ENCODE measurements at regions not wholly inside any gene's neighbourhood (a gene's known extent, or its start where the extent isn't known, plus 50 kb on each side); places are given as distances from the start of the nearest gene placed in this dataset.

- no peak overlapping the region for H3K27ac Mint-ChIP-seq
- no peak for DNase-seq
- POLR2A ChIA-PET, result no interaction called here
- H3K36me3 Mint-ChIP-seq (ENCODE audit: low read depth), result no peaks in the 10 kb centered on the region
- H3K27me3 Mint-ChIP-seq, result no peaks in the 10 kb centered on the region
- CTCF ChIA-PET, result no interaction called here
- no peak overlapping the region for H3K4me3 Mint-ChIP-seq
- H3K4me1 Mint-ChIP-seq, result no peaks in the 10 kb centered on the region
- no peaks in the 10 kb centered on the region for H3K9me3 Mint-ChIP-seq
Observed at GRCh38 chr13:79691826-79692225, 210.9 kb downstream of the NDFIP2 start.

- Mint-ChIP-seq H3K27ac (no peak overlapping the region), H3K36me3 (ENCODE audit: low read depth) (no peaks in the 10 kb centered on the region), H3K9me3 (no peaks in the 10 kb centered on the region), H3K4me3 (no peak overlapping the region), H3K27me3 (no peaks in the 10 kb centered on the region), H3K4me1 (no peaks in the 10 kb centered on the region)
- ChIA-PET POLR2A (no interaction called here), CTCF (no interaction called here)
- no peak for DNase-seq
Observed at GRCh38 chr13:79688741-79689140, 207.8 kb downstream of the NDFIP2 start.

- CTCF ChIA-PET, result no interaction called here
- no peak for DNase-seq
- H3K27me3 Mint-ChIP-seq, result no peaks in the 10 kb centered on the region
- H3K27ac Mint-ChIP-seq, result no peak overlapping the region
- POLR2A ChIA-PET, result no interaction called here
- H3K9me3 Mint-ChIP-seq, result no peaks in the 10 kb centered on the region
- no peaks in the 10 kb centered on the region for H3K36me3 Mint-ChIP-seq (ENCODE audit: low read depth)
- no peak overlapping the region for H3K4me3 Mint-ChIP-seq
- H3K4me1 Mint-ChIP-seq, result no peaks in the 10 kb centered on the region
Observed at GRCh38 chr13:79686441-79686840, 205.5 kb downstream of the NDFIP2 start.

GRCh38 chr13:79684371-79684770, 203.4 kb downstream of the NDFIP2 start:
- Mint-ChIP-seq H3K27ac (no peak overlapping the region), H3K9me3 (no peaks in the 10 kb centered on the region)

GRCh38 chr13:79682164-79682563, 201.2 kb downstream of the NDFIP2 start:
- ChIA-PET POLR2A (no interaction called here), CTCF (no interaction called here)
- H3K27ac Mint-ChIP-seq, result no peak overlapping the region
- no peaks in the 10 kb centered on the region for H3K4me1 Mint-ChIP-seq
- H3K9me3 Mint-ChIP-seq, result no peaks in the 10 kb centered on the region
- H3K4me3 Mint-ChIP-seq, result no peak overlapping the region
- H3K36me3 Mint-ChIP-seq (ENCODE audit: low read depth), result no peaks in the 10 kb centered on the region
- H3K27me3 Mint-ChIP-seq, result peaks cover 3% of the 10 kb centered on the region
- DNase-seq, result no peak

More at GRCh38 chr13:79684371-79684770, 203.4 kb downstream of the NDFIP2 start:
- CTCF ChIA-PET, result no interaction called here
- H3K36me3 Mint-ChIP-seq (ENCODE audit: low read depth), result no peaks in the 10 kb centered on the region
- H3K27me3 Mint-ChIP-seq, result peaks cover under 1% of the 10 kb centered on the region
- POLR2A ChIA-PET, result no interaction called here
- H3K4me1 Mint-ChIP-seq, result no peaks in the 10 kb centered on the region
- H3K4me3 Mint-ChIP-seq, result no peak overlapping the region
- no peak for DNase-seq

- no peaks in the 10 kb centered on the region for H3K36me3 Mint-ChIP-seq (ENCODE audit: low read depth)
- ChIA-PET POLR2A (no interaction called here), CTCF (interaction anchor here (1.1 to 1.8 kb wide), 2 partner anchors 10 to 17 kb away, joined by 3 to 7 read pairs; no protein-coding TSS in a partner anchor)
- H3K4me1 Mint-ChIP-seq, result no peaks in the 10 kb centered on the region
- peaks cover 3% of the 10 kb centered on the region for H3K27me3 Mint-ChIP-seq
- H3K9me3 Mint-ChIP-seq, result no peaks in the 10 kb centered on the region
- DNase-seq, result no peak
- no peak overlapping the region for H3K27ac Mint-ChIP-seq
- H3K4me3 Mint-ChIP-seq, result no peak overlapping the region
Observed at GRCh38 chr13:79681069-79681468, 200.1 kb downstream of the NDFIP2 start.

GRCh38 chr13:79680485-79680884, 199.5 kb downstream of the NDFIP2 start:
- ChIA-PET CTCF (interaction anchor here (1.1 to 2.3 kb wide), 4 partner anchors 10 to 18 kb away, joined by 3 to 9 read pairs (median 8); no protein-coding TSS in a partner anchor), POLR2A (no interaction called here)
- Mint-ChIP-seq H3K27ac (no peak overlapping the region), H3K4me3 (no peak overlapping the region), H3K4me1 (no peaks in the 10 kb centered on the region), H3K9me3 (no peaks in the 10 kb centered on the region), H3K36me3 (ENCODE audit: low read depth) (no peaks in the 10 kb centered on the region), H3K27me3 (peaks cover 3% of the 10 kb centered on the region)
- DNase-seq, result no peak

GRCh38 chr13:79679334-79679733, 198.4 kb downstream of the NDFIP2 start:
- Mint-ChIP-seq H3K27me3 (peaks cover 3% of the 10 kb centered on the region), H3K9me3 (no peaks in the 10 kb centered on the region), H3K36me3 (ENCODE audit: low read depth) (no peaks in the 10 kb centered on the region), H3K4me1 (no peaks in the 10 kb centered on the region), H3K4me3 (no peak overlapping the region), H3K27ac (no peak overlapping the region)
- POLR2A ChIA-PET, result no interaction called here
- peak; percentile 41 for DNase-seq
- CTCF ChIA-PET, result interaction anchor here (1.0 to 2.3 kb wide), 7 partner anchors 9 to 328 kb away, joined by 3 to 9 read pairs (median 6); no protein-coding TSS in a partner anchor

GRCh38 chr13:79678100-79678499, 197.1 kb downstream of the NDFIP2 start:
- Mint-ChIP-seq H3K4me1 (no peaks in the 10 kb centered on the region), H3K27ac (no peak overlapping the region), H3K9me3 (no peaks in the 10 kb centered on the region), H3K27me3 (peaks cover 3% of the 10 kb centered on the region), H3K4me3 (no peak overlapping the region), H3K36me3 (ENCODE audit: low read depth) (no peaks in the 10 kb centered on the region)
- POLR2A ChIA-PET, result no interaction called here
- no peak for DNase-seq
- CTCF ChIA-PET, result interaction anchor here (0.8 to 1.5 kb wide), 4 partner anchors 8 to 254 kb away, joined by 3 to 6 read pairs (median 3); no protein-coding TSS in a partner anchor

- Mint-ChIP-seq H3K9me3 (no peaks in the 10 kb centered on the region), H3K4me3 (no peak overlapping the region), H3K27ac (no peak overlapping the region), H3K27me3 (peaks cover 3% of the 10 kb centered on the region), H3K36me3 (ENCODE audit: low read depth) (no peaks in the 10 kb centered on the region), H3K4me1 (no peaks in the 10 kb centered on the region)
- ChIA-PET CTCF (interaction anchor here (0.7 kb wide), 1 partner anchor 13 kb away, joined by 3 read pairs; no protein-coding TSS in a partner anchor), POLR2A (no interaction called here)
- no peak for DNase-seq
Observed at GRCh38 chr13:79675931-79676660, 195.1 kb downstream of the NDFIP2 start.

- ChIA-PET CTCF (interaction anchor here (0.7 kb wide), 1 partner anchor 12 kb away, joined by 3 read pairs; no protein-coding TSS in a partner anchor), POLR2A (no interaction called here)
- no peaks in the 10 kb centered on the region for H3K36me3 Mint-ChIP-seq (ENCODE audit: low read depth)
- H3K4me3 Mint-ChIP-seq, result no peak overlapping the region
- no peaks in the 10 kb centered on the region for H3K9me3 Mint-ChIP-seq
- no peaks in the 10 kb centered on the region for H3K4me1 Mint-ChIP-seq
- H3K27me3 Mint-ChIP-seq, result peaks cover 3% of the 10 kb centered on the region
- DNase-seq, result no peak
- H3K27ac Mint-ChIP-seq, result no peak overlapping the region
Observed at GRCh38 chr13:79674765-79675515, 194.0 kb downstream of the NDFIP2 start.

- DNase-seq, result no peak
- no peak overlapping the region for H3K4me3 Mint-ChIP-seq
- no peak overlapping the region for H3K27ac Mint-ChIP-seq
- no peaks in the 10 kb centered on the region for H3K4me1 Mint-ChIP-seq
- no peaks in the 10 kb centered on the region for H3K27me3 Mint-ChIP-seq
- H3K36me3 Mint-ChIP-seq (ENCODE audit: low read depth), result no peaks in the 10 kb centered on the region
- CTCF ChIA-PET, result interaction anchor here (0.6 kb wide), 1 partner anchor 40 kb away, joined by 3 read pairs; no protein-coding TSS in a partner anchor
- POLR2A ChIA-PET, result no interaction called here
- H3K9me3 Mint-ChIP-seq, result no peaks in the 10 kb centered on the region
Observed at GRCh38 chr13:79673993-79674377, 193.0 kb downstream of the NDFIP2 start.

- Mint-ChIP-seq H3K36me3 (ENCODE audit: low read depth) (no peaks in the 10 kb centered on the region), H3K4me1 (no peaks in the 10 kb centered on the region), H3K9me3 (no peaks in the 10 kb centered on the region), H3K4me3 (no peak overlapping the region), H3K27ac (no peak overlapping the region), H3K27me3 (no peaks in the 10 kb centered on the region)
- POLR2A ChIA-PET, result no interaction called here
- CTCF ChIA-PET, result interaction anchor here (0.6 kb wide), 1 partner anchor 41 kb away, joined by 3 read pairs; no protein-coding TSS in a partner anchor
- no peak for DNase-seq
Observed at GRCh38 chr13:79673310-79673992, 192.5 kb downstream of the NDFIP2 start.
